ENCODE measurements at regions not wholly inside any gene's neighbourhood (a gene's known extent, or its start where the extent isn't known, plus 50 kb on each side); places are given as distances from the start of the nearest gene placed in this dataset.
"Not testable (repeated sequence)": the region's sequence is repeated elsewhere in the genome, so short reads cannot be mapped to it uniquely, and the experiment has no call there.

DNA sequence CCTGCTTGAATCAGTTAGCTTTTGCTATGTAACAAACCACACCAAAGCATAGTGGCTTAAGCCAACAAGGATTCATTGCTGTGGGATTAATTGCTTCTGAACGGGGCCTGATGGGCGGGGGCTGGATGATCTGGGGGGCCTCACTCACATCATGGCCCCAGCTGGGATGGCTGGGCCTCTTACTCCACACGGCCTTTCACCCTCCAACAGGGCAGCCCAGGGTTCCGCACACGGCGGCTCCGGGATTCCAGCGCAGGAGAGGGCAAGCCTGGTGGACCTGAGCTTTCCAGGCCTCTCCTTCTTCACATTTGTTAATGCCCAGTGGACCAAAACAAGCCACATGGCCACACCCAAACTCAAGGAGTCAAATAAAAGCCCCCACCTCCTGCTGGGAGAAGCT lies 86.3 kb upstream of the PHLPP1 start:
- ATAC-seq (no peak), DNase-seq (no peak)
- intact Hi-C loops (cut with micrococcal nuclease) = no loop called here

DNA sequence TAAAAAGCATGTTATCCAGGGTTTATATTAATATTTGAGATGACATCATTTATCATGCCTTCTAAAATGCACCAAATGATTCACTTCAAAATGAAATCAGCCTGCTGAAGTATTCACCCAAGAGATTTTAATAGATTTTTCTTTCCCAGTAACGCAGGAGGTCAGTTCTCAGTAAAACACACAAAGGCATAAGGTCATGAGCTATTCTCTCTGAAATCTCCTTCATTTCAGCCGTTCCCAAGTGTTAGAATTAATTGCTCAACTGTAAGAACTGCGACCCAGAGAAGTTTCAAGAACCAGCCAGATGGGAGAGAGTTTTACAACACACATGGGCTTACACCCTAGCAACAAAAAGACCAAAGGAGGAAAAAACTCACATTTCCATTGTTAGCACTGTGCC lies 84.2 kb upstream of the PHLPP1 start:
- intact Hi-C loops (cut with micrococcal nuclease) = no loop called here
- DNase-seq = no peak
- peak; percentile 29 for ATAC-seq

DNA sequence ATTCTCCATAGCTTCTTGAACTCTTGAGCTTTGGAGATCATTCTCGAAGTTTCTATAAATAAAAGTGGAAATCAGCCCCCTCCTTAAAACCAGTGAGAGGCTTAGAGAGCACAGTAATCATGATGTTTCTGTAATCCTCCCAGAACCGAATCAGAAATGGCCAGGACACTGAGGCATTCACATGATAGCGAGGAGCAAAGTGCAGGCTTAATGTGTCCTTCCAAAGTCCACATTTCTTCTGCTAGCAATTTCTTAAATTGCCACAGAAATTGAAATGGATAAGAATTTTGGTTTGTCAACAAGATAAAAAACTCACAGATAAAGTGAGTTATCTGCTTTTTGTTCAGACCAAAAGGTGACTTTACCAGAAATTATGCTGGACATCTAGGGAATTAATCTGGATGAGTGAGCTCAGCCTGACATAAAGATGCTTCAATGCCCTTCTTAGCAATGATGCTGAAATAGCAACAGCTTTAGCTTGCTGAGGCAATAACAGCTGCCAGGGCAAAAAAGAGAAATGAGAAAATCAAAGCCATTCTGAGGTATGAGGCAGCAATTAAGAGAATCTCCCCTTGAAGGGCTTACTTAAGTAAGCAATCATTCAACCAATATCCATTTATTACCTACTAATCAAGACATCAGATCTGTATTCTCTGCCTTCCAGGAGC lies 82.4 kb upstream of the PHLPP1 start:
- ATAC-seq (no peak), DNase-seq (no peak)
- intact Hi-C loops (cut with micrococcal nuclease) = no loop called here

- DNase-seq = no peak
- intact Hi-C loops (cut with micrococcal nuclease) = no loop called here
These were observed 80.9 kb upstream of the PHLPP1 start for GRCh38 chr18:62634458-62634857.

GRCh38 chr18:62634979-62635630 lies 80.2 kb upstream of the PHLPP1 start:
- intact Hi-C loops (cut with micrococcal nuclease) = no loop called here
- ATAC-seq = no peak
- no peak for DNase-seq

More at GRCh38 chr18:62634458-62634857, 80.9 kb upstream of the PHLPP1 start:
- ATAC-seq = no peak

GRCh38 chr18:62637403-62637802 lies 77.9 kb upstream of the PHLPP1 start:
- no peak for ATAC-seq
- intact Hi-C loops (cut with micrococcal nuclease) = no loop called here

GRCh38 chr18:62637807-62638687 lies 77.3 kb upstream of the PHLPP1 start:
- DNase-seq = peak; percentile 41
- intact Hi-C loops (cut with micrococcal nuclease) = no loop called here
- no peak for ATAC-seq

More at GRCh38 chr18:62637403-62637802, 77.9 kb upstream of the PHLPP1 start:
- no peak for DNase-seq

- ATAC-seq = no peak
- intact Hi-C loops (cut with micrococcal nuclease) = no loop called here
- no peak for DNase-seq
These were observed 72.2 kb upstream of the PHLPP1 start for GRCh38 chr18:62643181-62643580.

DNA sequence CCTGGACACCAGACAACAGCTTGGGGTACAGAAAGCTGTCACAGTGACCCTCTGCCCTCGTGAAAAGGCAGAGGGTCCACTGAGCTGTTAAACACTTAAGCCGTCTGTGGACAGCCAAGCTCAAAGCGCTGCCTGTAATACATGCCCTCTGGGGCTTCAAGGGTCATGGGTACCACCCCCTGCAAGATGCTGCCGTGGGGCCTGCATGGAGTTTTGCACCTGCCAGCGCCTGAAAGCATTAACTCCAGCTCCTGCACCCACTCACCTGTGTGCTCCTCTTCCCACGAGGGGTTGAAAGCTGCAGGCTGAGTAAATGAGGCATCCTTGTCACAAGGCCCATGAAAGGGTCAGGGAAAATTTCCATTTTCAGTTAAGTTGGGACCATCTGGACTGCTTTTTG lies 70.6 kb upstream of the PHLPP1 start:
- DNase-seq = no peak
- no peak for ATAC-seq
- intact Hi-C loops (cut with micrococcal nuclease) = no loop called here

GRCh38 chr18:62647179-62647578 lies 68.2 kb upstream of the PHLPP1 start:
- DNase-seq = no peak
- ATAC-seq = no peak
- intact Hi-C loops (cut with micrococcal nuclease) = no loop called here

GRCh38 chr18:62648045-62648678 lies 67.2 kb upstream of the PHLPP1 start:
- ATAC-seq (no peak), DNase-seq (no peak)
- intact Hi-C loops (cut with micrococcal nuclease) = no loop called here

DNA sequence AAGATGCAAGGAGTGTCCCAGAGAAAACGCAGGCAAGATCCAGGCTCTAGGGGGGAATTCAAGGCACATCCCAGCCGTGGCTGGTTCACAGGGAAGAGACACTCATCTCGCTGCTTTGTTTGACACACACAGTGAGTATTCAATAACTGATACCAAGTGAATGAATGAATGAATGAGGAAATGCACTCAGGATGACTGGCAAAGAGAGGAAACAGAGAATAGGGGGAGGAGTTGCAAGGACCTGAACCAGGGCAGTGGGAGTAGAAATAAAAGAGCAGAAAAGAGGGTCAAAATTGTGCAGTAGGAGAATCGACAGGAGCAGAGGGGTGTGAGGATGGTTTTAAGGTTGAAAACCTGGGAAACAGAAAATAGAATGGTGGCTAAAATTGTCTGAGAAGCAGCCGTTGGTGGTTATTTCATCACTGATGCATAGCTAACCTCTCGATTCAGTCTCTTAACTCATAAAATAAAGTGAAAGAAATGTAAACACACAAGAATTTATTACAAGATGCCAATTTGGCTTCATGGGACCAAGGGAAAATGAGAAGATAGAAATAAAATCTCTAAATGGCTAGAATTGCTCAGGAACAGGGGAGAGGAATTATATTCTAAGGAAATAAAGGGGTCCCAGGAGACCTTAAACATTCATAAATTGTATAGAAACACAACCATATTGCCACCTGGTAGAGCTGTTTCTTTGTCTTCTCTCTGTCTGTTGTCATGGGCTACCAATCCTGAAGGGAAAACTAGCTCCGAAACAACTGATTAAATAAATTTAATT lies 63.9 kb upstream of the PHLPP1 start:
- intact Hi-C loops (cut with micrococcal nuclease) = no loop called here
- DNase-seq = no peak
- ATAC-seq = no peak

- ATAC-seq; DNase-seq; intact Hi-C loops (cut with micrococcal nuclease): not testable (repeated sequence)
These were observed 63.2 kb upstream of the PHLPP1 start for GRCh38 chr18:62652057-62652629.

GRCh38 chr18:62655520-62656219 lies 59.7 kb upstream of the PHLPP1 start:
- intact Hi-C loops (cut with micrococcal nuclease) = no loop called here
- DNase-seq (no peak), ATAC-seq (no peak)

DNA sequence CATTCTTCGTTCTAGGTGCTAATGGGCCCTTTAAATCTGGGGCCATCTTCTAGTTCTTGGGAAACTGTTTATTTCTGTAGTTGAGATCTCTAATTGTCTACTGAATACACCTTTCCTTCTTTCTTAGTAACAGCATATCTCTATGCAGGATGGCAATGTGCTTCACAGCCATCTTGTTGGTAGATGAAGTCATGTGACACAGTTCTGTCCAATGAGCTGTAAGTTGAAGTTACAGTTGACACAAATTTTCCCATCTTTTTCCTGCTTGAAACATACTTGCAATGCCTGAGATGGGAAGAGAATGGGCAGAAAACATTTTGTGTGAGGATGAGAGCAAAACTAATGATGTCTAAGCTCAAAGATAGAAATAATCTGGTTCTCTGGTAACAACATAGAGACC lies 57.3 kb upstream of the PHLPP1 start:
- ATAC-seq (no peak), DNase-seq (no peak)
- intact Hi-C loops (cut with micrococcal nuclease) = no loop called here

DNA sequence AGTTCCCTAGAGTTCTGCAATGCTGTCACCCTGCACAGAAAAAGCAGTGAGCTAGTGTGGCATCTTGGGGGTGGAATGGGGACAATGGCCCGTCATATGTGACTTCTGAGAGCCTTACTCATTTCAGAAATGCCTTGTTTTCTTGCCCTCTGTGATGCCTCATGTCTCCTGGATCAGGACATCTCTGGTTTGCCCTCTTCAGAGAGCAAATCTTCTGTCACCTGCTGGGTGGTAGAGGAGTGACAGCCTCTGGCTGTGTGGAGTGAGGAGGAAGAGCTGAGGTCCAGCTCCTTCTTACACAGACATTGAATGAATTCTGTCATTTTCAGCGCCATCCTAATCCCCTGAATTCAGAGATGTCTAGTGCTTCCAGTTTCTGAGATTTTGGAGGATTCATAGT lies 55.6 kb upstream of the PHLPP1 start:
- intact Hi-C loops (cut with micrococcal nuclease) = no loop called here
- ATAC-seq (no peak), DNase-seq (no peak)

GRCh38 chr18:62660691-62661090 lies 54.6 kb upstream of the PHLPP1 start:
- ATAC-seq = no peak

GRCh38 chr18:62663731-62664336 lies 51.5 kb upstream of the PHLPP1 start:
- intact Hi-C loops (cut with micrococcal nuclease) = no loop called here

More at GRCh38 chr18:62660691-62661090, 54.6 kb upstream of the PHLPP1 start:
- no peak for DNase-seq
- intact Hi-C loops (cut with micrococcal nuclease) = no loop called here

More at GRCh38 chr18:62663731-62664336, 51.5 kb upstream of the PHLPP1 start:
- no peak for DNase-seq
- peak; percentile 82 for ATAC-seq
